Activated T-helper 1 cell treated with anti-CD3 and anti-CD28 coated beads, Interleukin-12 subunit alpha, Interleukin-12 subunit beta, Interleukin-2, Interleukin-4 antibody, amounts not matched to agents 30 ng/mL and 10 ng/mL and 1 ng/mL, durations not matched to agents 14 hours and 24 hours and 36 hours (primary cell): ENCODE measurements at regions not wholly inside any gene's neighbourhood (a gene's known extent, or its start where the extent isn't known, plus 50 kb on each side); places are given as distances from the start of the nearest gene placed in this dataset.
"Not testable (repeated sequence)": the region's sequence is repeated elsewhere in the genome, so short reads cannot be mapped to it uniquely, and the experiment has no call there.

Experiments
- DNase-seq: peaks from one replicate; pipeline ENCODE4 v3.0.0; 2021; ENCODE audit warnings: low spot score
- H3K27ac Mint-ChIP-seq: one replicate; pipeline ENCODE4 v1.8.0; 2021; ENCODE audit warnings: mild to moderate bottlenecking, mixed read lengths
- H3K27me3 Mint-ChIP-seq: one replicate; pipeline ENCODE4 v1.8.0; 2022; ENCODE audit warnings: mild to moderate bottlenecking, moderate library complexity, mixed read lengths; ENCODE audit not compliant: insufficient read depth
- H3K36me3 Mint-ChIP-seq: one replicate; pipeline ENCODE4 v1.8.0; 2021; ENCODE audit warnings: low read depth, mixed read lengths
- H3K4me1 Mint-ChIP-seq: one replicate; pipeline ENCODE4 v1.8.0; 2021; ENCODE audit warnings: low read depth, mixed read lengths
- H3K4me3 Mint-ChIP-seq: one replicate; pipeline ENCODE4 v1.8.0; 2021; ENCODE audit warnings: mild to moderate bottlenecking, moderate library complexity, mixed read lengths
- H3K9me3 Mint-ChIP-seq: one replicate; pipeline ENCODE4 v1.8.0; 2021; ENCODE audit warnings: mixed read lengths
- intact Hi-C: fragments of 100-400 bp; cut with micrococcal nuclease; formaldehyde crosslinking; loops from one replicate; pipeline ENCODE4 v1.15.1; 2024

DNA sequence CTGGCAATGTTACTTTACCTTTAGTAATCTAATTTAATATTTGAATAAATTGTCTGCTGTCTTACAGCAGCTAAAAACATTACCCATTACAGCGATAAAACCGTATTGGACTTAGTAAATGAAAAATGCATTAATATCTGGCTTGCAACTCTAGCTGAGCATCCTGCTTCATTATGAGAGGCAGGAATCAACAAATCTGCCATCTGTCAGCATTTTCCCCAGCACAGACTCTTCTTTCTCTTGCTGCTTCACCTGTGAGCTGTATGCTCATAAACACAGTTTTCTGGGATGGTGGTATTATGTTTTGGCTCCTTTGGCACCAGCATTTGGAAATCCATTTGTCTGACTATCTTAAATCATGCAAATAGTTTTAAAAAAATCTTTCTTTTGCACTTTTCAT, 487.1 kb downstream of the KCNT2 start:
- Mint-ChIP-seq H3K36me3 (no peaks in the 10 kb centered on the region), H3K27ac (no peak overlapping the region), H3K9me3 (no peaks in the 10 kb centered on the region), H3K4me3 (no peak overlapping the region), H3K4me1 (no peaks in the 10 kb centered on the region), H3K27me3 (no peaks in the 10 kb centered on the region)
- intact Hi-C loops = no loop called here
- no peak for DNase-seq

- Mint-ChIP-seq H3K4me3 (no peak overlapping the region), H3K4me1 (no peaks in the 10 kb centered on the region), H3K36me3 (no peaks in the 10 kb centered on the region), H3K9me3 (no peaks in the 10 kb centered on the region), H3K27me3 (no peaks in the 10 kb centered on the region), H3K27ac (no peak overlapping the region)
- no peak for DNase-seq
- intact Hi-C loops = no loop called here
Measured at GRCh38 chr1:196115646-196116045, 492.6 kb downstream of the KCNT2 start.

GRCh38 chr1:196114193-196114592, 494.0 kb downstream of the KCNT2 start:
- Mint-ChIP-seq H3K27ac (no peak overlapping the region), H3K27me3 (no peaks in the 10 kb centered on the region), H3K9me3 (no peaks in the 10 kb centered on the region), H3K36me3 (no peaks in the 10 kb centered on the region), H3K4me3 (no peak overlapping the region), H3K4me1 (no peaks in the 10 kb centered on the region)
- no peak for DNase-seq
- intact Hi-C loops = no loop called here

DNA sequence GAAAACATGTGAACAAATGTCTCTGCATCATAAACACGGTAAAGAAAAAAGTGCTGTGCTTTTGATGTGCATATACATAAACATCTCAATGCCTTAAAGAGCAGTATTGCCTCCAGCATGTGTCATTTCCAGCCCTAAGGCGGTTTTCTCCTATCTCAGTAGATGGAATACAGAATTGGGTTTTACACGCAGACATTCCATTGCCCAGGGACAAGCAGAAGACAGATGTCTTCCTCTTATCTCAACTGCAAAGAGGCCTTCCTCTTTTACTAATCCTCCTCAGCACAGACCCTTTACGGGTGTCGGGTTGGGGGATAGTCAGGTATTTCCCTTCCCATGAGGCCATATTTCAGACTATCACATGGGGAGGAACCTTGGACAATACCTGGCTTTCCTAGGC, 499.2 kb downstream of the KCNT2 start:
- H3K4me3 Mint-ChIP-seq, H3K4me1 Mint-ChIP-seq, H3K9me3 Mint-ChIP-seq, DNase-seq, H3K36me3 Mint-ChIP-seq, intact Hi-C loops, H3K27me3 Mint-ChIP-seq, H3K27ac Mint-ChIP-seq: not testable (repeated sequence)

GRCh38 chr1:196105901-196106300, 502.3 kb downstream of the KCNT2 start:
- Mint-ChIP-seq H3K9me3 (peaks cover 16% of the 10 kb centered on the region), H3K4me3 (no peak overlapping the region), H3K27me3 (no peaks in the 10 kb centered on the region), H3K4me1 (no peaks in the 10 kb centered on the region), H3K27ac (no peak overlapping the region), H3K36me3 (no peaks in the 10 kb centered on the region)
- no peak for DNase-seq
- intact Hi-C loops = no loop called here

DNA sequence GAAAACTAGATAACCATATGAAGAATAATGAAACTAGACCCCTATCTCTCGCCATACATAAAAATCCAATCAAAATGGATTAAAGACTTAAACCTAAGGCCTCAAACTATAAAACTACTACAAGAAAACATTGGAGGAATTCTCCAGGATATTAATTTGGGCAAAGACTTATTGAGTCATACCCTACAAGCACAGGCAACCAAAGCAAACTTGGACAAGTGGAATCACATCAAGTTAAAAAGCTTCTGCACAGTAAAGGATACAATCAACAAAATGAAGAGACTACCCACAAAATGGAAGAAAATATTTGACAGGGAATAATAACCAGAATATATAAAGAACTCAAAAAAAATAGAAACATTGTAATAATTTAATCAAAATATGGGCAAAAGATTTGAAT, 505.4 kb downstream of the KCNT2 start:
- no peaks in the 10 kb centered on the region for H3K4me1 Mint-ChIP-seq
- peaks cover 19% of the 10 kb centered on the region for H3K9me3 Mint-ChIP-seq
- H3K27ac Mint-ChIP-seq = no peak overlapping the region
- no peaks in the 10 kb centered on the region for H3K36me3 Mint-ChIP-seq
- no peaks in the 10 kb centered on the region for H3K27me3 Mint-ChIP-seq
- H3K4me3 Mint-ChIP-seq = no peak overlapping the region
- DNase-seq = no peak
- intact Hi-C loops = no loop called here

- H3K9me3 Mint-ChIP-seq = peaks cover 12% of the 10 kb centered on the region
Measured at GRCh38 chr1:196098000-196098399, 510.2 kb downstream of the KCNT2 start.

GRCh38 chr1:196094821-196095220, 513.4 kb downstream of the KCNT2 start:
- Mint-ChIP-seq H3K36me3 (no peaks in the 10 kb centered on the region), H3K27ac (no peak overlapping the region), H3K27me3 (no peaks in the 10 kb centered on the region), H3K4me3 (no peak overlapping the region), H3K4me1 (no peaks in the 10 kb centered on the region), H3K9me3 (no peaks in the 10 kb centered on the region)
- intact Hi-C loops = no loop called here
- DNase-seq = no peak

More at GRCh38 chr1:196098000-196098399, 510.2 kb downstream of the KCNT2 start:
- no peaks in the 10 kb centered on the region for H3K27me3 Mint-ChIP-seq
- H3K36me3 Mint-ChIP-seq = no peaks in the 10 kb centered on the region
- intact Hi-C loops = no loop called here
- H3K4me3 Mint-ChIP-seq = no peak overlapping the region
- DNase-seq = no peak
- no peak overlapping the region for H3K27ac Mint-ChIP-seq
- H3K4me1 Mint-ChIP-seq = no peaks in the 10 kb centered on the region

GRCh38 chr1:196091397-196092135, 516.7 kb downstream of the KCNT2 start:
- Mint-ChIP-seq H3K27me3 (no peaks in the 10 kb centered on the region), H3K36me3 (no peaks in the 10 kb centered on the region), H3K4me3 (no peak overlapping the region), H3K9me3 (no peaks in the 10 kb centered on the region), H3K4me1 (no peaks in the 10 kb centered on the region), H3K27ac (no peak overlapping the region)
- intact Hi-C loops = no loop called here
- DNase-seq = no peak

GRCh38 chr1:196090226-196090625, 518.0 kb downstream of the KCNT2 start:
- no peaks in the 10 kb centered on the region for H3K4me1 Mint-ChIP-seq
- no peak overlapping the region for H3K27ac Mint-ChIP-seq
- no peaks in the 10 kb centered on the region for H3K27me3 Mint-ChIP-seq
- no peaks in the 10 kb centered on the region for H3K9me3 Mint-ChIP-seq
- no peak for DNase-seq
- no peaks in the 10 kb centered on the region for H3K36me3 Mint-ChIP-seq
- no peak overlapping the region for H3K4me3 Mint-ChIP-seq
- intact Hi-C loops = no loop called here

DNA sequence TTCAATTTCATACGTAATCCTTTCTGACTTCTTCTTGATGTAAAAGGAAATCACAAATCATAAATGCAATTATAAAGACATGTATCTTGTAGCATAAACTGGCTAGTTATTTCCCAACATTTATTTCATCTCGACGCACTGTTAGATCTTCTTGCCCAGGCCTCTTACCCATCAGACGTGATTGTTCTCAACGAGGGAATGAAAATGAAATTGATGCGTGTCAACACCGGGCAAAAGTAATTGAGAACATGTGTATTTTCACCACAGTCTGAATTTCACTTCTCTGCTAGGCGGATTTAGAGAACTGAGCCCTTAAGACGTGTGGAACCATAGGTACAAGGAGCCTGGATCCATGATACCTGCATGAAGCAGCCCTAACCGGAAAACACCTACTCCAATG, 519.7 kb downstream of the KCNT2 start:
- Mint-ChIP-seq H3K4me3 (no peak overlapping the region), H3K9me3 (no peaks in the 10 kb centered on the region), H3K27me3 (no peaks in the 10 kb centered on the region), H3K4me1 (no peaks in the 10 kb centered on the region), H3K36me3 (no peaks in the 10 kb centered on the region), H3K27ac (no peak overlapping the region)
- intact Hi-C loops = no loop called here
- no peak for DNase-seq

- Mint-ChIP-seq H3K4me1 (no peaks in the 10 kb centered on the region), H3K27ac (no peak overlapping the region), H3K4me3 (no peak overlapping the region), H3K9me3 (no peaks in the 10 kb centered on the region), H3K27me3 (no peaks in the 10 kb centered on the region), H3K36me3 (no peaks in the 10 kb centered on the region)
- no peak for DNase-seq
- intact Hi-C loops = no loop called here
Measured at GRCh38 chr1:196078691-196079090, 529.5 kb downstream of the KCNT2 start.

DNA sequence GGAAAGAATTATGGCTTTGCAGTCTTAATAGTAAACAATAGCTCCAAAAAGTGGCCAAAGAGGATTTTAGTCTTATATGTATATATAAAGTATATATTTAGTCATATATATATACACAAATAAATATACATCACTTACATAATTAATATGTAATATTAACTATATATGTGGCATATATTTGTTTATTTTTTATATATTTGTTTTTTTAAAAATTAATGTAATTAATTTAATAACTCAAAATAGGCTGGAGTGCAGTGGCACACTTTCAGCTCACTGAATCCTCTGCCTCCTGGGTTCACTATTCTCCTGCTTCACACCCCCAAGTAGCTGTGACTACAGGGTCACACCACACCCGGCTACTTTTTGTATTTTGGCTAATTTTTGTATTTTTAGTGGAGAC, 532.6 kb downstream of the KCNT2 start:
- Mint-ChIP-seq H3K27ac (no peak overlapping the region), H3K4me1 (no peaks in the 10 kb centered on the region), H3K36me3 (no peaks in the 10 kb centered on the region), H3K27me3 (no peaks in the 10 kb centered on the region), H3K9me3 (no peaks in the 10 kb centered on the region), H3K4me3 (no peak overlapping the region)
- DNase-seq = no peak
- intact Hi-C loops = no loop called here

GRCh38 chr1:196074182-196074581, 534.1 kb downstream of the KCNT2 start:
- H3K27ac Mint-ChIP-seq = no peak overlapping the region
- H3K9me3 Mint-ChIP-seq = no peaks in the 10 kb centered on the region

More at GRCh38 chr1:196074182-196074581, 534.1 kb downstream of the KCNT2 start:
- no peak for DNase-seq
- Mint-ChIP-seq H3K36me3 (no peaks in the 10 kb centered on the region), H3K4me1 (no peaks in the 10 kb centered on the region), H3K4me3 (no peak overlapping the region), H3K27me3 (no peaks in the 10 kb centered on the region)
- intact Hi-C loops = no loop called here
